ENCODE measurements at regions not wholly inside any gene's neighbourhood (a gene's known extent, or its start where the extent isn't known, plus 50 kb on each side); places are given as distances from the start of the nearest gene placed in this dataset.

GRCh38 chr13:77387607-77388200 lies 60.8 kb upstream of the MYCBP2 start:
- TF ChIP-seq CTCF (IDR thresholded peaks at IDR 0.05; ENCODE audit: low read length) (no peak), EZH2 (optimal IDR thresholded peaks at IDR 0.05; ENCODE audit: low read depth, low read length) (no peak)
